ENCODE measurements at regions not wholly inside any gene's neighbourhood (a gene's known extent, or its start where the extent isn't known, plus 50 kb on each side); places are given as distances from the start of the nearest gene placed in this dataset.

- no peak for TF ChIP-seq REST (IDR thresholded peaks at IDR 0.05; ENCODE audit: low read depth)
- TF ChIP-seq ATF3 (IDR thresholded peaks at IDR 0.05), result no peak
- TF ChIP-seq EZH2phosphoT487 (IDR thresholded peaks at IDR 0.05; ENCODE audit: borderline replicate concordance), result no peak
- TF ChIP-seq EGR1 (IDR thresholded peaks at IDR 0.05; ENCODE audit: low read depth), result no peak
- TF ChIP-seq FOSL1 (IDR thresholded peaks at IDR 0.05; ENCODE audit: low read depth), result no peak
These were observed 77.1 kb upstream of the VSTM2A start (continued) for GRCh38 chr7:54465095-54465494.

- no peak overlapping the region for H3K9ac ChIP-seq (ENCODE audit: low read length)
- H4K20me1 ChIP-seq (ENCODE audit: insufficient read depth), result no peaks in the 10 kb centered on the region
- intact Hi-C loops (cut with micrococcal nuclease), result no loop called here
- H3K79me2 ChIP-seq (ENCODE audit: insufficient read depth, low read length), result no peaks in the 10 kb centered on the region
- H3K9me3 ChIP-seq (ENCODE audit: control insufficient read depth in 1 of 2, insufficient read depth in 1 of 2, low read depth in 1 of 2, low read length in 2 of 2), result no peaks in the 10 kb centered on the region
- no peaks in the 10 kb centered on the region for H3K36me3 ChIP-seq (ENCODE audit: control insufficient read depth in 1 of 2, insufficient read depth in 2 of 2, low read length in 2 of 2)
- H3K27ac ChIP-seq (ENCODE audit: low read depth, low read length), result no peak overlapping the region
- no peak overlapping the region for H3K4me3 ChIP-seq (replicated peaks in 1 of 2; ENCODE audit: low read depth in 1 of 2, low read length in 2 of 2)
- ChIA-PET CTCF (no interaction called here), RAD21 (ENCODE audit: low non-redundant PET in 1 of 2, low total read pairs in 2 of 2, uncharacterized antibody in 2 of 2, unreplicated experiment in 2 of 2) (no interaction called here), POLR2A (no interaction called here)
- H3K27me3 ChIP-seq (ENCODE audit: insufficient read depth, low read length), result no peaks in the 10 kb centered on the region
- ATAC-seq (no peak), DNase-seq (ENCODE audit: low read depth, low spot score) (no peak)
- no peaks in the 10 kb centered on the region for H3K9me2 ChIP-seq (ENCODE audit: insufficient read depth)
- no peak overlapping the region for H2AFZ ChIP-seq (ENCODE audit: low read depth, low read length, poor library complexity, severe bottlenecking)
- no peak overlapping the region for H3K4me2 ChIP-seq (ENCODE audit: low read length)
- BruUV-seq (replicated peaks), result no TSS peak
- no peaks in the 10 kb centered on the region for H3K4me1 ChIP-seq (ENCODE audit: control insufficient read depth in 1 of 2, insufficient read depth in 2 of 2, low read length in 2 of 2)
- TF ChIP-seq FOSL1 (IDR thresholded peaks at IDR 0.05; ENCODE audit: low read depth), result no peak
- no peak for TF ChIP-seq POLR2AphosphoS5 (IDR thresholded peaks at IDR 0.05; ENCODE audit: low read depth, low read length)
- TF ChIP-seq YY1 (IDR thresholded peaks at IDR 0.05; ENCODE audit: extremely low read depth, insufficient replicate concordance, low read depth, low read length), result no peak
- no peak for TF ChIP-seq MAX (IDR thresholded peaks at IDR 0.05)
- no peak for TF ChIP-seq CBX3 (IDR thresholded peaks at IDR 0.05; ENCODE audit: low read depth)
- TF ChIP-seq ZFX (IDR thresholded peaks at IDR 0.05), result no peak
- no peak for TF ChIP-seq SRF (IDR thresholded peaks at IDR 0.05; ENCODE audit: low read depth)
- no peak for TF ChIP-seq EGR1 (IDR thresholded peaks at IDR 0.05; ENCODE audit: low read depth)
- TF ChIP-seq ATF3 (IDR thresholded peaks at IDR 0.05), result no peak
- no peak for TF ChIP-seq REST (IDR thresholded peaks at IDR 0.05; ENCODE audit: low read depth)
- TF ChIP-seq TCF7L2 (IDR thresholded peaks at IDR 0.05; ENCODE audit: borderline replicate concordance, extremely low read depth, insufficient read depth, insufficient read length), result no peak
- no peak for TF ChIP-seq ZBTB33 (IDR thresholded peaks at IDR 0.05; ENCODE audit: extremely low read depth, insufficient replicate concordance, low read length)
- TF ChIP-seq POLR2A (IDR thresholded peaks at IDR 0.05; ENCODE audit: borderline replicate concordance, extremely low read depth, insufficient read depth, insufficient read length), result no peak
- TF ChIP-seq ZNF274 (IDR thresholded peaks at IDR 0.05; ENCODE audit: low read depth, low read length), result no peak
These were observed 72.4 kb upstream of the VSTM2A start for GRCh38 chr7:54469740-54470139.

All from HCT116 (cell line).